CD4-positive, alpha-beta T cell (primary cell): ENCODE measurements at regions not wholly inside any gene's neighbourhood (a gene's known extent, or its start where the extent isn't known, plus 50 kb on each side); places are given as distances from the start of the nearest gene placed in this dataset.

ENCODE experiments used
- ATAC-seq: fragments of 200-7000 bp; cut with Tn5 transposase; one replicate; pipeline ENCODE4 v1.10.0; 2022; ENCODE audit warnings: mild to moderate bottlenecking; ENCODE audit not compliant: poor library complexity
- CTCF ChIA-PET: fragments of 350-600 bp; sonication (Branson Sonifier 250); formaldehyde crosslinking; loops from one replicate; lab custom pipeline; 2021; ENCODE audit warnings: antibody characterized with exemption, inconsistent platforms; lab: Charles Lee
- POLR2A ChIA-PET: fragments of 350-600 bp; sonication (Branson Sonifier 250); formaldehyde crosslinking; loops from one replicate; lab custom pipeline; 2021; ENCODE audit warnings: antibody characterized with exemption, inconsistent platforms; lab: Charles Lee
- DNase-seq, 14 experiments: peaks; one replicate each; pipeline ENCODE4 v3.0.0-alpha.2; 2013 to 2020; ENCODE audit warnings: mixed read lengths in 2 of 14
- H3K27ac ChIP-seq, 2 donors: one replicate each; pipeline versions ENCODE4 v1.5.1 to v1.7.0; 2013; ENCODE audit warnings: low read length in 2 of 2, low read depth in 1 of 2, mild to moderate bottlenecking in 1 of 2
- H3K27me3 ChIP-seq, 2 experiments: 1 replicate in 1 of 2; 2 replicates in 1 of 2; pipeline versions ENCODE4 v1.6.1 to v1.7.0; 2013; ENCODE audit warnings: low read length in 2 of 2, control low read depth in 1 of 2, mild to moderate bottlenecking in 1 of 2, moderate library complexity in 1 of 2; ENCODE audit not compliant: insufficient read depth in 2 of 2, control insufficient read depth in 1 of 2
- H3K36me3 ChIP-seq: one replicate; pipeline ENCODE4 v1.6.1; 2013; ENCODE audit warnings: low read length, control low read depth; ENCODE audit not compliant: insufficient read depth
- H3K4me1 ChIP-seq: one replicate; pipeline ENCODE4 v1.6.1; 2013; ENCODE audit warnings: low read length, control low read depth; ENCODE audit not compliant: insufficient read depth
- H3K4me3 ChIP-seq: one replicate; pipeline ENCODE4 v1.5.1; 2013; ENCODE audit warnings: mild to moderate bottlenecking, low read length, moderate library complexity
- H3K9me3 ChIP-seq, 2 experiments: 1 replicate in 1 of 2; 2 replicates in 1 of 2; pipeline versions ENCODE4 v1.6.1 to v1.7.0; 2013; ENCODE audit warnings: low read length in 2 of 2, mild to moderate bottlenecking in 2 of 2, control low read depth in 1 of 2, moderate library complexity in 1 of 2; ENCODE audit not compliant: control insufficient read depth in 1 of 2, insufficient read depth in 1 of 2
- H3K27ac Mint-ChIP-seq: one replicate; pipeline ENCODE4 v1.8.0; 2020; ENCODE audit warnings: mixed read lengths
- H3K27me3 Mint-ChIP-seq: one replicate; pipeline ENCODE4 v1.8.0; 2021; ENCODE audit warnings: mixed read lengths
- H3K36me3 Mint-ChIP-seq: one replicate; pipeline ENCODE4 v1.8.0; 2021; ENCODE audit warnings: low read depth, mixed read lengths
- H3K4me1 Mint-ChIP-seq: one replicate; pipeline ENCODE4 v1.8.0; 2021; ENCODE audit warnings: low read depth, mixed read lengths
- H3K4me3 Mint-ChIP-seq: one replicate; pipeline ENCODE4 v1.8.0; 2020; ENCODE audit warnings: mild to moderate bottlenecking, mixed read lengths
- H3K9me3 Mint-ChIP-seq: one replicate; pipeline ENCODE4 v1.8.0; 2020; ENCODE audit warnings: mixed read lengths
- intact Hi-C, 2 experiments: fragments of 100-400 bp; cut with DNase I in 1 of 2; cut with micrococcal nuclease in 1 of 2; formaldehyde crosslinking; loops; one replicate each; pipeline versions ENCODE4 v1.15.1 to v1.9.0; 2023 to 2025; cut with DNase I, micrococcal nuclease
- TF ChIP-seq, protein P1 (sequence below): fragments of 200-600 bp; IDR thresholded peaks from one replicate; pipeline ENCODE4 v1.8.0; 2022; ENCODE audit warnings: antibody characterized with exemption, mild to moderate bottlenecking

DNA sequence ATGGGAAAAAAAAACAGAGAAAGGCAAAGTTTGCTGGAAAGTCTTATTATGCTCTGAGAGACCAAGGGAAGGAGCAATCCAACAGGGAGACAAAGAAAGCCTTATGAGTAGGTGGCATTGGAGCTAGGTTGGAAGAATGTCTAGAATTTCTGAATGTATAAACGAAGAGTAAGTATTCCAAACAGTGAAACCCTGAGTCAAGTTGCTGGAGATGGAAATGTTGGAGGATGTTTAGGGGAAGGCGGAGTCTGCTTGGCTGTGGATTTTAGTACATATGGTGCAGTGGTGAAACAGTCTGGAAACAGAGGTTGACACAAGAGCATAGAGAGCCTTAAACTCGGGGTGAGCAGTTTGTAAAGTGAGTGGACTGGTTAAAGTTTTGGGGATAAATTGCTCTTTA lies 314.8 kb upstream of the CADM1 start:
- POLR2A ChIA-PET = no interaction called here

DNA sequence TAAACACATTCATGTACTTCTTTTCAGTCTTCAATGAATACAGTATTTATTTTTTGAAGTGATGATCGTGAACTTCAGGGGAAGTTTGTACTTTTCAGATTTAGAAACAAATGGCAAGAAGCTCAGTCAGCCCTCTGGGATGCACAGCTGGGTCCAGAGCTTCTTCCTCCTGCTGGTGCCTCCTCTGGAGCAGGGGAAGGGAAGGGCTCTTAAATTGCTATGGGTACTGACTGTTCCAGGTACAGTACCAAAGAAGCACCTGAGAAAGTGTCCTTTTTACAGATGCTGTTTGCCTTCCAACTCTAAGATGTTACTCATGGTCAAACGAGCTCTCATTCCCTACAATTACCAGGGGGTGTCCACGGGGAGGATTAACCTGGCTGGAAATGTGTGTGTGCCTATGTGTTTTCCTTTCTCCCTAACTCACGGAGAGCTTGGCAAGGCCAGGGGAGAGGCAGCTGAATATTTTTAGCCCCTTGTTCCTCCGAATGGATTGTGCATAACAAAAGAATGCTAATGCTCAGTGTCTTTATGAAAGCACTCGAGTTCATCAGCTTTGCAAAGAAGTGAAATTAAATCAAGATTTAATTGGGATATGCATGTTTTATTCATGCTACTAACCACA lies 313.7 kb upstream of the CADM1 start:
- ATAC-seq = no peak
- POLR2A ChIA-PET = no interaction called here
- TF ChIP-seq, protein P1, sequence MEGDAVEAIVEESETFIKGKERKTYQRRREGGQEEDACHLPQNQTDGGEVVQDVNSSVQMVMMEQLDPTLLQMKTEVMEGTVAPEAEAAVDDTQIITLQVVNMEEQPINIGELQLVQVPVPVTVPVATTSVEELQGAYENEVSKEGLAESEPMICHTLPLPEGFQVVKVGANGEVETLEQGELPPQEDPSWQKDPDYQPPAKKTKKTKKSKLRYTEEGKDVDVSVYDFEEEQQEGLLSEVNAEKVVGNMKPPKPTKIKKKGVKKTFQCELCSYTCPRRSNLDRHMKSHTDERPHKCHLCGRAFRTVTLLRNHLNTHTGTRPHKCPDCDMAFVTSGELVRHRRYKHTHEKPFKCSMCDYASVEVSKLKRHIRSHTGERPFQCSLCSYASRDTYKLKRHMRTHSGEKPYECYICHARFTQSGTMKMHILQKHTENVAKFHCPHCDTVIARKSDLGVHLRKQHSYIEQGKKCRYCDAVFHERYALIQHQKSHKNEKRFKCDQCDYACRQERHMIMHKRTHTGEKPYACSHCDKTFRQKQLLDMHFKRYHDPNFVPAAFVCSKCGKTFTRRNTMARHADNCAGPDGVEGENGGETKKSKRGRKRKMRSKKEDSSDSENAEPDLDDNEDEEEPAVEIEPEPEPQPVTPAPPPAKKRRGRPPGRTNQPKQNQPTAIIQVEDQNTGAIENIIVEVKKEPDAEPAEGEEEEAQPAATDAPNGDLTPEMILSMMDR = no peak
- Mint-ChIP-seq H3K27me3 (no peaks in the 10 kb centered on the region), H3K9me3 (peaks cover 10% of the 10 kb centered on the region), H3K36me3 (no peaks in the 10 kb centered on the region), H3K4me1 (no peaks in the 10 kb centered on the region), H3K27ac (no peak overlapping the region), H3K4me3 (no peak overlapping the region)
- no peak for DNase-seq
- intact Hi-C loops = no loop called here
- H3K4me3 ChIP-seq = no peak overlapping the region
- no peaks in the 10 kb centered on the region for H3K36me3 ChIP-seq
- no peaks in the 10 kb centered on the region for H3K27me3 ChIP-seq
- H3K9me3 ChIP-seq = peaks cover 0 to 3% of the 10 kb centered on the region in 2 experiments
- H3K27ac ChIP-seq = no peak overlapping the region
- H3K4me1 ChIP-seq = no peaks in the 10 kb centered on the region
- CTCF ChIA-PET = no interaction called here

More for the DNA sequence above, 314.8 kb upstream of the CADM1 start:
- Histone ChIP-seq H3K27ac (no peak overlapping the region), H3K4me1 (no peaks in the 10 kb centered on the region), H3K9me3 (peaks cover 0 to 3% of the 10 kb centered on the region in 2 experiments), H3K27me3 (no peaks in the 10 kb centered on the region), H3K4me3 (no peak overlapping the region), H3K36me3 (no peaks in the 10 kb centered on the region)
- Mint-ChIP-seq H3K36me3 (no peaks in the 10 kb centered on the region), H3K4me3 (no peak overlapping the region), H3K27me3 (no peaks in the 10 kb centered on the region), H3K9me3 (peaks cover 10% of the 10 kb centered on the region), H3K27ac (no peak overlapping the region), H3K4me1 (no peaks in the 10 kb centered on the region)
- TF ChIP-seq, protein P1 = no peak
- no peak for ATAC-seq
- intact Hi-C loops = no loop called here
- DNase-seq = no peak
- CTCF ChIA-PET = no interaction called here

DNA sequence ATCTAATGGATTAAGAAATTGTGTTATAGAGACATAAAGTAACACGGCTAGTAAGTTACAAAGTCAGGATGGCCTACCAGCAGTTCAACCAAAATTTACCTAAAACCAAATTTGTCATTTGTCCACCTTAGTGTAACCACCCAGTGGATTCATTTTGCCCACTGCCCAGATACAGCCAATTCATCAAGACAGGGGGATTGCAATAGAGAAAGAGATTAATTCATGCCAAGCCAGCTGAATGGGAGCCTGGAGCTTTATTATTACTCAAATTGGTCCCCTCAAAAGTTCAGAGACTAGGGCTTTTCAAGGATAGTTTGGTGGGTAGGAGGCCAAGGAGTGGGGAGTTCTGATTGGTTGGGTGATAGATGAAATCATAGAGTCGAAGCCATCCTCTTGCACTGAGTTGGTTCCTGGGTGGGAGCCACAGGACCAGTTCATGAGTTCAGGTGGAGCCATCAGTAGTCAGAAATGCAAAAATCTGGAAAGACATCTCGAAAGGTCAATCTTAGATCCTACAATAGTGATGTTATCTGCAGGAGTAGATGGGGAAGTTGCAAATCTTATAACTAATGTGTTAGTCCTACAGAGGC lies 304.2 kb upstream of the CADM1 start:
- no peaks in the 10 kb centered on the region for H3K4me1 Mint-ChIP-seq
- intact Hi-C loops = no loop called here
- no peak overlapping the region for H3K27ac ChIP-seq
- H3K36me3 Mint-ChIP-seq = no peaks in the 10 kb centered on the region
- no peaks in the 10 kb centered on the region for H3K4me1 ChIP-seq
- CTCF ChIA-PET = no interaction called here
- H3K4me3 ChIP-seq = no peak overlapping the region
- no peak overlapping the region for H3K4me3 Mint-ChIP-seq
- POLR2A ChIA-PET = no interaction called here
- ATAC-seq (no peak), DNase-seq (no peak)
- TF ChIP-seq, protein P1 = no peak
- peaks cover 13% of the 10 kb centered on the region for H3K9me3 Mint-ChIP-seq
- H3K27me3 ChIP-seq = no peaks in the 10 kb centered on the region
- peaks cover 17% of the 10 kb centered on the region in 2 experiments for H3K9me3 ChIP-seq
- no peak overlapping the region for H3K27ac Mint-ChIP-seq
- H3K27me3 Mint-ChIP-seq = no peaks in the 10 kb centered on the region
- H3K36me3 ChIP-seq = no peaks in the 10 kb centered on the region
